HEK293 (cell line): ENCODE measurements at regions not wholly inside any gene's neighbourhood (a gene's known extent, or its start where the extent isn't known, plus 50 kb on each side); places are given as distances from the start of the nearest gene placed in this dataset.

Experiments
- CTCF ChIA-PET: fragments of 350-600 bp; formaldehyde crosslinking; extraction: SDS; loops from one replicate; lab custom pipeline; 2021; ENCODE audit warnings: antibody characterized with exemption; lab: Yijun Ruan, JAX
- POLR2A ChIA-PET: fragments of 300-600 bp; formaldehyde crosslinking; extraction: SDS; loops from one replicate; lab custom pipeline; 2020; ENCODE audit warnings: antibody characterized with exemption, inconsistent platforms; lab: Yijun Ruan, JAX
- H3K27ac ChIP-seq: fragments of 200-500 bp; sonication (Bioruptor generic); 2 replicates; pipeline ENCODE4 v1.5.1; 2014; ENCODE audit warnings: low read depth, low read length, control low read depth, inconsistent platforms; ENCODE audit errors: extremely low read depth
- H3K36me3 ChIP-seq, 2 experiments: fragments of 200-500 bp in 1 of 2; sonication (Bioruptor generic) in 1 of 2; 1 replicate in 1 of 2; 2 replicates in 1 of 2; pipeline ENCODE4 v1.5.1; 2014 to 2017; ENCODE audit warnings: inconsistent platforms in 2 of 2, low read length in 2 of 2; ENCODE audit not compliant: control insufficient read depth in 2 of 2, insufficient read depth in 1 of 2
- H3K4me1 ChIP-seq: fragments of 200-500 bp; sonication (Bioruptor generic); 2 replicates; pipeline ENCODE4 v1.5.1; 2014; ENCODE audit warnings: mild to moderate bottlenecking, low read length, inconsistent platforms; ENCODE audit not compliant: control insufficient read depth, insufficient read depth
- H3K4me3 ChIP-seq: 2 replicates; pipeline ENCODE4 v1.5.1; 2011; ENCODE audit warnings: low read depth, mild to moderate bottlenecking, control low read depth, low read length, moderate library complexity
- H3K9me3 ChIP-seq: fragments of 200-500 bp; sonication (Bioruptor generic); 2 replicates; pipeline ENCODE4 v1.5.1; 2014; ENCODE audit warnings: low read depth, low read length, inconsistent platforms; ENCODE audit not compliant: control insufficient read depth, insufficient read depth
- ATF2 ChIP-seq: fragments of 450-650 bp; formaldehyde crosslinking; IDR thresholded peaks from 2 replicates; pipeline ENCODE4 v1.5.1; 2016; ENCODE audit warnings: missing biosample characterization, missing genetic modification characterization, low read depth
- GLI4 ChIP-seq: fragments of 450-650 bp; formaldehyde crosslinking; IDR thresholded peaks from 2 replicates; pipeline ENCODE4 v1.5.1; 2016; ENCODE audit warnings: missing biosample characterization, missing genetic modification characterization
- GLIS1 ChIP-seq: fragments of 450-650 bp; formaldehyde crosslinking; IDR thresholded peaks from 2 replicates; pipeline ENCODE4 v1.5.1; 2016; ENCODE audit warnings: missing biosample characterization, missing genetic modification characterization
- HOXA7 ChIP-seq: sonication (generic); formaldehyde crosslinking; IDR thresholded peaks from 2 replicates; pipeline ENCODE4 v1.8.1; 2022; ENCODE audit warnings: missing genetic modification reagents, borderline replicate concordance
- MZF1 ChIP-seq: fragments of 450-650 bp; formaldehyde crosslinking; IDR thresholded peaks from 2 replicates; pipeline ENCODE4 v1.5.1; 2017; ENCODE audit warnings: missing biosample characterization, missing genetic modification characterization, borderline replicate concordance
- OSR2 ChIP-seq: fragments of 450-650 bp; formaldehyde crosslinking; IDR thresholded peaks from 2 replicates; pipeline ENCODE4 v1.5.1; 2016; ENCODE audit warnings: missing biosample characterization, missing genetic modification characterization
- PRDM4 ChIP-seq: fragments of 450-650 bp; formaldehyde crosslinking; IDR thresholded peaks from 2 replicates; pipeline ENCODE4 v1.5.1; 2017; ENCODE audit warnings: missing biosample characterization, missing genetic modification characterization
- REST ChIP-seq: fragments of 450-650 bp; formaldehyde crosslinking; IDR thresholded peaks from 2 replicates; pipeline ENCODE4 v1.5.1; 2016; ENCODE audit warnings: missing biosample characterization, missing genetic modification characterization
- TRIM28 ChIP-seq: IDR thresholded peaks from 2 replicates; pipeline ENCODE4 v1.6.1; 2011; ENCODE audit warnings: low read length, control low read depth, borderline replicate concordance
- ZBTB10 ChIP-seq: fragments of 450-650 bp; formaldehyde crosslinking; IDR thresholded peaks from 2 replicates; pipeline ENCODE4 v1.5.1; 2016; ENCODE audit warnings: missing biosample characterization, missing genetic modification characterization
- ZBTB7A ChIP-seq: fragments of 450-650 bp; formaldehyde crosslinking; IDR thresholded peaks from 2 replicates; pipeline ENCODE4 v1.5.1; 2016; ENCODE audit warnings: low read depth, missing biosample characterization, missing genetic modification characterization
- ZEB2 ChIP-seq: fragments of 450-650 bp; formaldehyde crosslinking; IDR thresholded peaks from 2 replicates; pipeline ENCODE4 v1.5.1; 2016; ENCODE audit warnings: missing biosample characterization, missing genetic modification characterization
- ZNF140 ChIP-seq: fragments of 450-650 bp; formaldehyde crosslinking; IDR thresholded peaks from 2 replicates; pipeline ENCODE4 v1.5.1; 2016; ENCODE audit warnings: missing biosample characterization, missing genetic modification characterization
- ZNF155 ChIP-seq: fragments of 450-650 bp; formaldehyde crosslinking; IDR thresholded peaks from 2 replicates; pipeline ENCODE4 v1.5.1; 2016; ENCODE audit warnings: missing biosample characterization, missing genetic modification characterization
- ZNF214 ChIP-seq: fragments of 450-650 bp; formaldehyde crosslinking; IDR thresholded peaks from 2 replicates; pipeline ENCODE4 v1.5.1; 2017; ENCODE audit warnings: missing biosample characterization, mild to moderate bottlenecking, missing genetic modification characterization, borderline replicate concordance
- ZNF362 ChIP-seq: fragments of 450-650 bp; formaldehyde crosslinking; IDR thresholded peaks from 2 replicates; pipeline ENCODE4 v1.5.1; 2016; ENCODE audit warnings: missing biosample characterization, missing genetic modification characterization
- ZNF423 ChIP-seq: fragments of 450-650 bp; formaldehyde crosslinking; IDR thresholded peaks from 2 replicates; pipeline ENCODE4 v1.5.1; 2016; ENCODE audit warnings: missing biosample characterization, missing genetic modification characterization
- ZNF521 ChIP-seq: fragments of 450-650 bp; formaldehyde crosslinking; IDR thresholded peaks from 2 replicates; pipeline ENCODE4 v1.5.1; 2017; ENCODE audit warnings: missing biosample characterization, mild to moderate bottlenecking, missing genetic modification characterization
- ZNF558 ChIP-seq: fragments of 450-650 bp; formaldehyde crosslinking; IDR thresholded peaks from 2 replicates; pipeline ENCODE4 v1.5.1; 2016; ENCODE audit warnings: missing biosample characterization, missing genetic modification characterization
- ZNF561 ChIP-seq: fragments of 450-650 bp; IDR thresholded peaks from 2 replicates; pipeline ENCODE4 v1.5.1; 2018; ENCODE audit warnings: missing biosample characterization, missing genetic modification characterization, borderline replicate concordance
- ZNF626 ChIP-seq: fragments of 450-650 bp; sonication (Bioruptor Pico); formaldehyde crosslinking; IDR thresholded peaks from 2 replicates; pipeline ENCODE4 v1.5.1; 2018; ENCODE audit warnings: missing biosample characterization, missing genetic modification characterization, inconsistent platforms
- ZSCAN16 ChIP-seq: fragments of 450-650 bp; formaldehyde crosslinking; IDR thresholded peaks from 2 replicates; pipeline ENCODE4 v1.5.1; 2016; ENCODE audit warnings: missing biosample characterization, missing genetic modification characterization
- ZSCAN23 ChIP-seq: fragments of 450-650 bp; formaldehyde crosslinking; IDR thresholded peaks from 2 replicates; pipeline ENCODE4 v1.5.1; 2016; ENCODE audit warnings: missing biosample characterization, missing genetic modification characterization
- ZXDB ChIP-seq: fragments of 450-650 bp; formaldehyde crosslinking; IDR thresholded peaks from 2 replicates; pipeline ENCODE4 v1.5.1; 2016; ENCODE audit warnings: missing biosample characterization, missing genetic modification characterization

- ChIA-PET CTCF (no interaction called here), POLR2A (no interaction called here)
- no peak for TF ChIP-seq ZNF140 (tag by site-specific recombination)
- no peak for TF ChIP-seq ZSCAN23
- no peak for TF ChIP-seq GLI4 (tag by site-specific recombination)
- TF ChIP-seq ZNF214: no peak
- TF ChIP-seq ZXDB (tag by site-specific recombination): no peak
- no peak for TF ChIP-seq ZNF626 (tag by site-specific recombination)
- TF ChIP-seq ZBTB7A (tag by site-specific recombination): no peak
- no peak for TF ChIP-seq PRDM4 (tag by site-specific recombination)
- no peak for TF ChIP-seq REST (tag by site-specific recombination)
- no peak for TF ChIP-seq GLIS1 (tag by site-specific recombination)
- no peak for TF ChIP-seq ZNF155 (tag by site-specific recombination)
- no peak for TF ChIP-seq ZNF561 (tag by site-specific recombination)
- TF ChIP-seq OSR2 (tag by site-specific recombination): no peak
- no peak for TF ChIP-seq MZF1 (tag by site-specific recombination)
- Histone ChIP-seq H3K9me3 (no peaks in the 10 kb centered on the region), H3K4me3 (no peak overlapping the region), H3K36me3 (no peaks in the 10 kb centered on the region), H3K27ac (no peak overlapping the region), H3K4me1 (no peaks in the 10 kb centered on the region)
These were observed 251.6 kb upstream of the GPC6 start for GRCh38 chr13:92974905-92975429.

GRCh38 chr13:92976657-92977056 is 249.9 kb upstream of the GPC6 start:
- Histone ChIP-seq H3K27ac (no peak overlapping the region), H3K4me3 (no peak overlapping the region), H3K4me1 (no peaks in the 10 kb centered on the region), H3K36me3 (no peaks in the 10 kb centered on the region), H3K9me3 (no peaks in the 10 kb centered on the region)
- CTCF ChIA-PET: interaction anchor here (0.6 kb wide), 1 partner anchor 1549 kb away, joined by 3 read pairs; no protein-coding TSS in a partner anchor
- POLR2A ChIA-PET: no interaction called here
- TF ChIP-seq ZBTB10 (tag by site-specific recombination) (no peak), TRIM28 (no peak), ZNF521 (tag by site-specific recombination) (no peak), ZNF558 (tag by site-specific recombination) (no peak), ZEB2 (tag by site-specific recombination) (no peak), ZNF423 (tag by site-specific recombination) (no peak), ZSCAN16 (tag by site-specific recombination) (no peak), ZNF362 (tag by site-specific recombination) (no peak), ATF2 (tag by site-specific recombination) (no peak), HOXA7 (CRISPR knock-in tag) (no peak)
